ENCODE measurements at regions not wholly inside any gene's neighbourhood (a gene's known extent, or its start where the extent isn't known, plus 50 kb on each side); places are given as distances from the start of the nearest gene placed in this dataset.

DNA sequence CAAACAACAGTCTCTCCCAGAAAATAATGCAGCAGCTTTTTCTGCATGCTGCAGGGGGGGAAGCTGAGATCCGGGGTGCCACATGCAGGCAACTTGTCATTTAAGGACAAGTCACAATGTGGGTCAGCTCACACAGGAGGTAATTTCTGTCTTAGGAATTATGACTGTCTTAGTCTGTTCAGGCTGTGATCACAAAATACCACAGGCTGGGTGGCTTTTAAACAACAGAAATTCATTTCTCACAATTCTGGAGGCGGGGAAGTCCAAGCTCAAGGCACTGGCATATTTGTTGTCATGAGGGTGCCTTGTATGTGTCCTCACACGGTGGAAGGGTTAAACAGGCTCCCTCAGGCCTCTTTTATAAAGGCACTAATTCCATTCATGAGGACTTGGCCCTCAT is 127.7 kb downstream of the DIRAS2 start:
- TF ChIP-seq POLR2A (IDR thresholded peaks at IDR 0.05), result no peak
- TF ChIP-seq, protein P1, sequence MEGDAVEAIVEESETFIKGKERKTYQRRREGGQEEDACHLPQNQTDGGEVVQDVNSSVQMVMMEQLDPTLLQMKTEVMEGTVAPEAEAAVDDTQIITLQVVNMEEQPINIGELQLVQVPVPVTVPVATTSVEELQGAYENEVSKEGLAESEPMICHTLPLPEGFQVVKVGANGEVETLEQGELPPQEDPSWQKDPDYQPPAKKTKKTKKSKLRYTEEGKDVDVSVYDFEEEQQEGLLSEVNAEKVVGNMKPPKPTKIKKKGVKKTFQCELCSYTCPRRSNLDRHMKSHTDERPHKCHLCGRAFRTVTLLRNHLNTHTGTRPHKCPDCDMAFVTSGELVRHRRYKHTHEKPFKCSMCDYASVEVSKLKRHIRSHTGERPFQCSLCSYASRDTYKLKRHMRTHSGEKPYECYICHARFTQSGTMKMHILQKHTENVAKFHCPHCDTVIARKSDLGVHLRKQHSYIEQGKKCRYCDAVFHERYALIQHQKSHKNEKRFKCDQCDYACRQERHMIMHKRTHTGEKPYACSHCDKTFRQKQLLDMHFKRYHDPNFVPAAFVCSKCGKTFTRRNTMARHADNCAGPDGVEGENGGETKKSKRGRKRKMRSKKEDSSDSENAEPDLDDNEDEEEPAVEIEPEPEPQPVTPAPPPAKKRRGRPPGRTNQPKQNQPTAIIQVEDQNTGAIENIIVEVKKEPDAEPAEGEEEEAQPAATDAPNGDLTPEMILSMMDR (IDR thresholded peaks at IDR 0.05), result no peak
